HCT116 (cell line): ENCODE measurements at regions not wholly inside any gene's neighbourhood (a gene's known extent, or its start where the extent isn't known, plus 50 kb on each side); places are given as distances from the start of the nearest gene placed in this dataset.

Source experiments
- ATAC-seq: fragments of 200-7000 bp; cut with Tn5 transposase; 2 replicates; pipeline ENCODE4 v1.9.1; 2020; ENCODE audit warnings: mild to moderate bottlenecking, moderate library complexity
- BruUV-seq: library from RNA; stranded (reverse); fragments of 400-500 nt; replicated peaks from 2 replicates; lab custom pipeline; 2021; lab: Mats Ljungman, UMichigan
- CTCF ChIA-PET: fragments of 300-600 bp; sonication (Branson Sonifier 250); formaldehyde crosslinking; loops from one replicate; lab custom pipeline; 2021; ENCODE audit warnings: antibody characterized with exemption; lab: Charles Lee
- POLR2A ChIA-PET: fragments of 300-600, 350-600 bp; sonication (Branson Sonifier 250); formaldehyde crosslinking; loops from one replicate; lab custom pipeline; 2021; ENCODE audit warnings: antibody characterized with exemption; lab: Charles Lee
- RAD21 ChIA-PET, 2 experiments: fragments of 300-600 bp; sonication (Branson Sonifier 250); formaldehyde crosslinking; loops; one replicate each; lab custom pipeline; 2023; ENCODE audit warnings: low total read pairs in 2 of 2; ENCODE audit not compliant: uncharacterized antibody in 2 of 2, unreplicated experiment in 2 of 2, low non-redundant PET in 1 of 2; lab: Charles Lee
- DNase-seq: peaks from one replicate; pipeline ENCODE4 v3.0.0-alpha.2; 2010; ENCODE audit warnings: low read depth, low spot score
- H2AFZ ChIP-seq: fragments of 200-600 bp; shearing (Covaris generic), sonication (generic); 2 replicates; pipeline ENCODE4 v1.6.1; 2017; ENCODE audit warnings: low read depth, mixed run types, mixed read lengths, antibody characterized with exemption, low read length; ENCODE audit not compliant: poor library complexity, severe bottlenecking
- H3K27ac ChIP-seq: 2 replicates; pipeline ENCODE4 v1.5.1; 2012; ENCODE audit warnings: low read depth, low read length
- H3K27me3 ChIP-seq: fragments of 200-600 bp; sonication (generic); 2 replicates; pipeline ENCODE4 v1.6.1; 2016; ENCODE audit warnings: mixed run types, low read length, mixed read lengths; ENCODE audit not compliant: insufficient read depth
- H3K36me3 ChIP-seq, 2 experiments: fragments of 200-500 bp in 1 of 2; fragments of 200-600 bp in 1 of 2; sonication (Bioruptor generic) in 1 of 2; sonication (generic) in 1 of 2; 2 replicates each; pipeline versions ENCODE4 v1.5.1 to v1.6.1; 2014 to 2016; ENCODE audit warnings: low read length in 2 of 2, inconsistent platforms in 1 of 2, mixed read lengths in 1 of 2, mixed run types in 1 of 2; ENCODE audit not compliant: insufficient read depth in 2 of 2, control insufficient read depth in 1 of 2
- H3K4me1 ChIP-seq, 2 experiments: fragments of 200-600 bp in 1 of 2; sonication (generic) in 1 of 2; 2 replicates each; pipeline versions ENCODE4 v1.5.1 to v1.6.1; 2012 to 2017; ENCODE audit warnings: low read length in 2 of 2, inconsistent platforms in 1 of 2, mild to moderate bottlenecking in 1 of 2, mixed read lengths in 1 of 2, mixed run types in 1 of 2, moderate library complexity in 1 of 2; ENCODE audit not compliant: insufficient read depth in 2 of 2, control insufficient read depth in 1 of 2
- H3K4me2 ChIP-seq: fragments of 200-600 bp; sonication (generic); 2 replicates; pipeline ENCODE4 v1.6.1; 2017; ENCODE audit warnings: mixed run types, low read length, mixed read lengths
- H3K4me3 ChIP-seq, 2 experiments: fragments of 200-600 bp in 1 of 2; sonication (generic) in 1 of 2; replicated peaks in 1 of 2; 2 replicates each; pipeline ENCODE4 v1.5.1; 2011 to 2016; ENCODE audit warnings: low read length in 2 of 2, control low read depth in 1 of 2, low read depth in 1 of 2, mild to moderate bottlenecking in 1 of 2, mixed read lengths in 1 of 2, mixed run types in 1 of 2
- H3K79me2 ChIP-seq: fragments of 200-600 bp; sonication (generic); 2 replicates; pipeline ENCODE4 v1.6.1; 2017; ENCODE audit warnings: mild to moderate bottlenecking, mixed run types, low read length, moderate library complexity, mixed read lengths; ENCODE audit not compliant: insufficient read depth
- H3K9ac ChIP-seq: fragments of 200-600 bp; sonication (generic); 2 replicates; pipeline ENCODE4 v1.6.1; 2016; ENCODE audit warnings: low read length, mixed read lengths
- H3K9me2 ChIP-seq: fragments of 200-600 bp; sonication (generic), shearing (Covaris generic); 2 replicates; pipeline ENCODE4 v1.6.1; 2017; ENCODE audit warnings: mixed run types, mild to moderate bottlenecking, moderate library complexity; ENCODE audit not compliant: insufficient read depth
- H3K9me3 ChIP-seq, 2 experiments: fragments of 200-500 bp in 1 of 2; fragments of 200-600 bp in 1 of 2; sonication (Bioruptor generic) in 1 of 2; sonication (generic) in 1 of 2; 2 replicates each; pipeline ENCODE4 v1.6.1; 2014 to 2017; ENCODE audit warnings: low read length in 2 of 2, mixed read lengths in 2 of 2, inconsistent platforms in 1 of 2, low read depth in 1 of 2, mild to moderate bottlenecking in 1 of 2, mixed run types in 1 of 2, moderate library complexity in 1 of 2; ENCODE audit not compliant: control insufficient read depth in 1 of 2, insufficient read depth in 1 of 2
- H4K20me1 ChIP-seq: fragments of 200-600 bp; sonication (generic), shearing (Covaris generic); 2 replicates; pipeline ENCODE4 v1.6.1; 2017; ENCODE audit warnings: mixed run types, mild to moderate bottlenecking, moderate library complexity; ENCODE audit not compliant: insufficient read depth
- CTCF ChIP-seq, 3 experiments: fragments of 200-600 bp in 1 of 3; sonication (generic) in 1 of 3; IDR thresholded peaks in 2 of 3; conservative IDR thresholded peaks in 1 of 3; 2 replicates each; pipeline ENCODE4 v1.5.1; 2012 to 2017; ENCODE audit warnings: low read depth in 2 of 3, low read length in 2 of 3, antibody characterized with exemption in 1 of 3, borderline replicate concordance in 1 of 3, control low read depth in 1 of 3, mild to moderate bottlenecking in 1 of 3, mixed read lengths in 1 of 3, mixed run types in 1 of 3, moderate library complexity in 1 of 3; ENCODE audit not compliant: insufficient read depth in 1 of 3
- EZH2phosphoT487 ChIP-seq: fragments of 200-600 bp; IDR thresholded peaks from 2 replicates; pipeline ENCODE4 v1.6.1; 2018; ENCODE audit warnings: antibody characterized with exemption, borderline replicate concordance
- JUND ChIP-seq: IDR thresholded peaks from 2 replicates; pipeline ENCODE4 v1.6.1; 2012
- MAX ChIP-seq: IDR thresholded peaks from 2 replicates; pipeline ENCODE4 v1.6.1; 2012
- RAD21 ChIP-seq: IDR thresholded peaks from 2 replicates; pipeline ENCODE4 v1.6.1; 2012; ENCODE audit warnings: low read depth, mild to moderate bottlenecking
- REST ChIP-seq: IDR thresholded peaks from 2 replicates; pipeline ENCODE4 v1.6.1; 2012; ENCODE audit warnings: low read depth
- SP1 ChIP-seq: IDR thresholded peaks from 2 replicates; pipeline ENCODE4 v1.6.1; 2012; ENCODE audit warnings: low read depth
- SRF ChIP-seq: IDR thresholded peaks from 2 replicates; pipeline ENCODE4 v1.6.1; 2012; ENCODE audit warnings: low read depth
- ZBTB33 ChIP-seq: IDR thresholded peaks from 2 replicates; pipeline ENCODE4 v1.6.1; 2011; ENCODE audit warnings: mild to moderate bottlenecking, low read length, moderate library complexity; ENCODE audit not compliant: insufficient replicate concordance; ENCODE audit errors: extremely low read depth
- ZNF274 ChIP-seq: fragments of 200-500 bp; sonication (Bioruptor generic); IDR thresholded peaks from 2 replicates; pipeline ENCODE4 v1.6.1; 2014; ENCODE audit warnings: mild to moderate bottlenecking, low read depth, low read length, inconsistent platforms
- intact Hi-C: fragments of 100-400 bp; cut with micrococcal nuclease; formaldehyde crosslinking; loops from 2 replicates; pipeline ENCODE4 v1.10.0; 2022

DNA sequence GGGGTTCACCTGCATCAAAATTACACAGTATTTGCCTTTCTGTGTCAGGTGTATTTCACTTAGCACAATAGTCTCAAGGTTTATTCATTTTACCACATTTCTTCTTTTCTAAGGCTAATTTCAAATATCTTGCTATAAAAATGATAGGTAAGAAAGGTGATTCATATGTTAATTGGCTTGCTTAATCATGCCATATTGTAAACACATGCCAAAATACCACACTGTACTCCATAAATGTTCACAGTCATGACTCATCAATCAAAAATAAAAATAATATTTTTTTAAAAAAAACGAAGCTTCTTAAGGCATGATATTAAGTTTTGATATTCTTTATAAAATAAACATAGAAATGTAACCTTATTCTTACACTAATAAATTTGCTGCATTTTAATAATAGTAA lies 947.1 kb downstream of the GRM8 start:
- TF ChIP-seq MAX (no peak), ZNF274 (no peak), REST (no peak), EZH2phosphoT487 (no peak), SP1 (no peak), SRF (no peak)
- Histone ChIP-seq H3K27me3 (no peaks in the 10 kb centered on the region), H3K4me3 (no peak overlapping the region), H3K4me2 (no peak overlapping the region), H3K9me2 (no peaks in the 10 kb centered on the region), H3K79me2 (no peaks in the 10 kb centered on the region), H4K20me1 (no peaks in the 10 kb centered on the region), H3K9me3 (no peaks in the 10 kb centered on the region), H3K4me1 (no peaks in the 10 kb centered on the region), H2AFZ (no peak overlapping the region), H3K9ac (no peak overlapping the region), H3K27ac (no peak overlapping the region), H3K36me3 (no peaks in the 10 kb centered on the region)
- ATAC-seq = no peak
- ChIA-PET POLR2A (no interaction called here), RAD21 (no interaction called here), CTCF (no interaction called here)
- BruUV-seq = no TSS peak
- no peak for DNase-seq
- intact Hi-C loops = no loop called here

DNA sequence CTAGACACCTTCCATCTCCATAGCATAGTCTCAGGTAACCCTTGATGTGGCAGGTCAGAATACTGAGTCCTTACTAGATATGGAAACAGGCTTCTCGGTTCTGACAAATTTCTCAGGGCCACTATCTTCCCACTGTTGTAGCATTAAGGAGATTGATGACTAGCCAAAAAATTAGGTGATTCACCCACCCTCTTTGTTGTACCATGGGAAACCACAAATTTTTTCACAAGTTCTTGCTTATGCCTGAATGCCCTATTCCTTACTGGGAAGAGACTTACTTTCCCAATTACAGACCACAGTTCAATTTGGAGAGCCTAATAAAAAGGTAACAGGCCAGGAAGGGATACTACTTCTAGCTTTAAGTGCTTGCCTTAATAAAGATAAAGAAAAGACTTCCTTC lies 948.8 kb downstream of the GRM8 start:
- no peaks in the 10 kb centered on the region for H4K20me1 ChIP-seq
- no peak for ATAC-seq
- H3K9ac ChIP-seq = no peak overlapping the region
- H3K9me3 ChIP-seq = no peaks in the 10 kb centered on the region
- H3K4me1 ChIP-seq = no peaks in the 10 kb centered on the region
- BruUV-seq = no TSS peak
- no peak overlapping the region for H3K4me3 ChIP-seq
- ChIA-PET CTCF (no interaction called here), POLR2A (no interaction called here), RAD21 (no interaction called here)
- no peaks in the 10 kb centered on the region for H3K79me2 ChIP-seq
- DNase-seq = no peak
- no peaks in the 10 kb centered on the region for H3K27me3 ChIP-seq
- H2AFZ ChIP-seq = no peak overlapping the region
- intact Hi-C loops = no loop called here
- H3K27ac ChIP-seq = no peak overlapping the region
- no peaks in the 10 kb centered on the region for H3K36me3 ChIP-seq
- H3K4me2 ChIP-seq = no peak overlapping the region
- H3K9me2 ChIP-seq = no peaks in the 10 kb centered on the region
- TF ChIP-seq CTCF (IDR thresholded peaks at IDR 0.05 in 2 of 3, conservative IDR thresholded peaks at IDR 0.05 in 1 of 3; ENCODE audit: borderline replicate concordance in 1 of 3, insufficient read depth in 1 of 3, low read depth in 2 of 3, low read length in 2 of 3) (no peak), SRF (no peak), EZH2phosphoT487 (no peak), JUND (no peak), ZBTB33 (no peak), RAD21 (no peak), SP1 (no peak)
